ENCODE measurements at regions not wholly inside any gene's neighbourhood (a gene's known extent, or its start where the extent isn't known, plus 50 kb on each side); places are given as distances from the start of the nearest gene placed in this dataset.

DNA sequence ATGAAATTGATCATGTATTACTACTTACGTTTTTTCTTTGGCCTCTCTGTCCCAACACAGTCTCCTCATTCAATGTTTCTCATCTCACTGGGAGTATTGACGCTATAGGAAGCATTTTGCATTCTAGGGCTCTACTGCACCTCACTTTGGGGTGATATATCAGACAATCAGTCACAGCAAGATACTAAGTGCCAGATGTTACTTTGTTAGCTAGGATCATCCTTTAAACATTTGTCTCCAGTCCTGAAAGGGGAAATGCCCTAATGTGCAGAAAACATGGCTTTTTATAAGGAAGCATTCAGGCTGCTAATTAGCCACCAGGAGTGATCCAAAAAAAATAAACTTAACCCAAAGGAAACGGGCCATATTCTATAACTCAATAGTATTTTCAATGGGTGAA lies 409.1 kb downstream of the RWDD3 start:
- Histone ChIP-seq H3K9ac (ENCODE audit: insufficient read depth in 1 of 2, low read depth in 2 of 2, low read length in 2 of 2) (no peak overlapping the region), H3K9me1 (ENCODE audit: control insufficient read depth, insufficient read depth, low read length) (no peaks in the 10 kb centered on the region), H3K9me3 (replicated peaks; ENCODE audit: control insufficient read depth, insufficient read depth, low read depth, low read length) (no peaks in the 10 kb centered on the region), H2AFZ (ENCODE audit: low read depth, low read length) (no peak overlapping the region), H3K36me3 (ENCODE audit: control insufficient read depth, insufficient read depth, low read length) (no peaks in the 10 kb centered on the region), H4K20me1 (replicated peaks; ENCODE audit: control insufficient read depth, insufficient read depth, low read length) (no peaks in the 10 kb centered on the region), H3K27me3 (ENCODE audit: control insufficient read depth in 2 of 2, insufficient read depth in 2 of 2, low read length in 2 of 2) (no peaks in the 10 kb centered on the region), H3K79me2 (ENCODE audit: control insufficient read depth, insufficient read depth, low read length) (no peaks in the 10 kb centered on the region), H3K4me1 (replicated peaks in 1 of 2; ENCODE audit: control insufficient read depth in 2 of 2, insufficient read depth in 2 of 2, low read length in 2 of 2) (no peaks in the 10 kb centered on the region), H3K4me2 (ENCODE audit: insufficient read depth, low read length) (no peak overlapping the region), H3K27ac (ENCODE audit: extremely low read depth, low read depth, low read length) (no peak overlapping the region), H3K4me3 (no peak overlapping the region)
- intact Hi-C loops (cut with micrococcal nuclease) (no loop called here), in situ Hi-C loops (cut with MboI) (no loop called here)
- ChIA-PET POLR2A (no interaction called here), CTCF (ENCODE audit: low intra/inter-chr PET ratio) (no interaction called here)
- no peak for FAIRE-seq
- TF ChIP-seq ZNF766 (CRISPR knock-in tag; conservative IDR thresholded peaks at IDR 0.05), result no peak
- TF ChIP-seq TCF7L2 (IDR thresholded peaks at IDR 0.05; ENCODE audit: low read depth, low read length), result no peak
- TF ChIP-seq POLR2B (IDR thresholded peaks at IDR 0.05; ENCODE audit: low read depth, partially characterized antibody), result no peak
- no peak for TF ChIP-seq SNIP1 (IDR thresholded peaks at IDR 0.05; ENCODE audit: low read depth)
- no peak for TF ChIP-seq HNRNPL (IDR thresholded peaks at IDR 0.05; ENCODE audit: low read depth, low read length)
- TF ChIP-seq, protein P1, sequence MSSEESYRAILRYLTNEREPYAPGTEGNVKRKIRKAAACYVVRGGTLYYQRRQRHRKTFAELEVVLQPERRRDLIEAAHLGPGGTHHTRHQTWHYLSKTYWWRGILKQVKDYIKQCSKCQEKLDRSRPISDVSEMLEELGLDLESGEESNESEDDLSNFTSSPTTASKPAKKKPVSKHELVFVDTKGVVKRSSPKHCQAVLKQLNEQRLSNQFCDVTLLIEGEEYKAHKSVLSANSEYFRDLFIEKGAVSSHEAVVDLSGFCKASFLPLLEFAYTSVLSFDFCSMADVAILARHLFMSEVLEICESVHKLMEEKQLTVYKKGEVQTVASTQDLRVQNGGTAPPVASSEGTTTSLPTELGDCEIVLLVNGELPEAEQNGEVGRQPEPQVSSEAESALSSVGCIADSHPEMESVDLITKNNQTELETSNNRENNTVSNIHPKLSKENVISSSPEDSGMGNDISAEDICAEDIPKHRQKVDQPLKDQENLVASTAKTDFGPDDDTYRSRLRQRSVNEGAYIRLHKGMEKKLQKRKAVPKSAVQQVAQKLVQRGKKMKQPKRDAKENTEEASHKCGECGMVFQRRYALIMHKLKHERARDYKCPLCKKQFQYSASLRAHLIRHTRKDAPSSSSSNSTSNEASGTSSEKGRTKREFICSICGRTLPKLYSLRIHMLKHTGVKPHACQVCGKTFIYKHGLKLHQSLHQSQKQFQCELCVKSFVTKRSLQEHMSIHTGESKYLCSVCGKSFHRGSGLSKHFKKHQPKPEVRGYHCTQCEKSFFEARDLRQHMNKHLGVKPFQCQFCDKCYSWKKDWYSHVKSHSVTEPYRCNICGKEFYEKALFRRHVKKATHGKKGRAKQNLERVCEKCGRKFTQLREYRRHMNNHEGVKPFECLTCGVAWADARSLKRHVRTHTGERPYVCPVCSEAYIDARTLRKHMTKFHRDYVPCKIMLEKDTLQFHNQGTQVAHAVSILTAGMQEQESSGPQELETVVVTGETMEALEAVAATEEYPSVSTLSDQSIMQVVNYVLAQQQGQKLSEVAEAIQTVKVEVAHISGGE (CRISPR knock-in tag; IDR thresholded peaks at IDR 0.05), result no peak
- no peak for TF ChIP-seq ADNP (tag; IDR thresholded peaks at IDR 0.05)
- no peak for TF ChIP-seq ZFP36 (IDR thresholded peaks at IDR 0.05; ENCODE audit: low read depth, low read length, partially characterized antibody)
- TF ChIP-seq E2F6 (IDR thresholded peaks at IDR 0.05; ENCODE audit: borderline replicate concordance in 1 of 2, extremely low read depth in 1 of 2, insufficient read depth in 1 of 2, insufficient read length in 1 of 2, low read depth in 1 of 2, low read length in 1 of 2, poor library complexity in 1 of 2, severe bottlenecking in 1 of 2), result no peak
- no peak for TF ChIP-seq CREB1 (IDR thresholded peaks at IDR 0.05)
- TF ChIP-seq CREB1 (CRISPR knock-in tag; IDR thresholded peaks at IDR 0.05), result no peak
- no peak for TF ChIP-seq PCBP2 (IDR thresholded peaks at IDR 0.05; ENCODE audit: low read depth, low read length, poor library complexity, severe bottlenecking)
- no peak for TF ChIP-seq CHD2 (IDR thresholded peaks at IDR 0.05; ENCODE audit: low read depth, low read length)
- TF ChIP-seq TFAM (CRISPR knock-in tag; conservative IDR thresholded peaks at IDR 0.05), result no peak
- TF ChIP-seq POLR2G (IDR thresholded peaks at IDR 0.05; ENCODE audit: low read depth, low read length), result no peak
- no peak for TF ChIP-seq E2F5 (CRISPR knock-in tag; IDR thresholded peaks at IDR 0.05)
- BruUV-seq (replicated peaks), result no TSS peak
- ATAC-seq, result no peak
- no peak for DNase-seq (ENCODE audit: extremely low read depth in 1 of 4, low spot score in 3 of 4)
- WGBS (ENCODE audit: insufficient coverage, low coverage, missing lambda C conversion rate), result 0% methylated on average over 3 of the region's 3 CpGs
